CD4-positive, alpha-beta T cell treated with Interleukin-1 beta for 1 hour (primary cell): ENCODE measurements at regions not wholly inside any gene's neighbourhood (a gene's known extent, or its start where the extent isn't known, plus 50 kb on each side); places are given as distances from the start of the nearest gene placed in this dataset.
"Not testable (repeated sequence)": the region's sequence is repeated elsewhere in the genome, so short reads cannot be mapped to it uniquely, and the experiment has no call there.

Experiments
- DNase-seq, 2 donors: peaks; one replicate each; pipeline ENCODE4 v3.0.0-alpha.2; 2020 to 2022

DNA sequence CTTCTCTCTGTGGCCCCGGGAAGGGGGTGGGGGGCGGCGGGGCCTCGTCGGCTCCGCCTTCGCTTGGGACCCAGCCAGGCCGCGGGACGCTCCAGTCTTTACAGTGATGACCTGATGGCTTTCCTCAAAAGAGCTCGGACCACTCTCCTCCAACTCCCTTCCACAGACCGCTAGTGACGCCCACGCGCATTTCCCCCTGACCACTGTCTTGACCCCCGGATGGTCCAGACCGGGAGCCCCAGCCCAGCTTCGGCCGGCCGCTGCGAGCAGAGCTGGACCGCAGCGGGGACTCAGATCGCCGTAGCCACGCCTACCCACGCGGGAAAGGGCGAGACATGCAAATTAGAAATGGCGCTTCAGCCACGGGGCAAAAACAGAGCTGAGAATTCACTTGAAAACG, 81.6 kb upstream of the RNU2-1 start:
- DNase-seq, result no peak

DNA sequence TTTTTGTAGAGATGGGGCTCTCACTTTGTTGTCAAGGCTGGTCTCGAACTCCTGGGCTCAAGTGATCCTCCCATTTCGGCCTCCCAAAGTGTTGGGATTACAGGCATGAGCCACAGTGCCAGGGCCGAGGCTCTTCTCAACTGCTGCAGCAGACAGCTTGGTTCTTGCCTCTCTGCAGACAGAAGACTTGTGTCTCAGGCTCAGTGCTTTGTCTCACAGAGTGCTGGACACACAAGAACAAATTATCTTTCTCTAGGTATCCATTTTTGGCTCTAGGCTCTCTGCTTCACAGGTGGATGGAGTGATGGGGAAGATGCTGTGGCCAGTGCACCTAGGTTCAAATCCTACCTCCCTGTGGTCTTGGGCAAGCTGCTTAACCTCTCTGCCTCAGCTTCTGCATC, 80.8 kb upstream of the RNU2-1 start:
- DNase-seq, result no peak

DNA sequence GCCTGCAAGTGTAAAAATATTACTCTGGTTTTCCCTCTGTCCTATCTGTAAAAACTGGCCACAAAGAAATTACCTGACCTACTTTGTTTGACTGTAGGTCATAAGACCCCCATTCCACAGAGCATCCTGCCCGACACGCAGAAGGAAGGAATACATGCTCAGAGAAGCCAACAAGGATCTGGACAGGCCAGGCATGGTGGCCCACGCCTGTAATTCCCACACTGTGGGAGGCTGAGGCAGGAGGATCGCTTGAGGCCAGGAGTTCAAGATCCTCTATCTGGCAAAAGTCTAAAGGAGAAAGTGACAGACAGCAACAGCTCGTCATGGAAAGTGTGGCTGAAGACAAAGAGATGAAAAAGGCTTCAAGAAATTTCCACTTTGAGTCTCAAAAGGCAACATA, 78.2 kb upstream of the RNU2-1 start:
- DNase-seq, result no peak

DNA sequence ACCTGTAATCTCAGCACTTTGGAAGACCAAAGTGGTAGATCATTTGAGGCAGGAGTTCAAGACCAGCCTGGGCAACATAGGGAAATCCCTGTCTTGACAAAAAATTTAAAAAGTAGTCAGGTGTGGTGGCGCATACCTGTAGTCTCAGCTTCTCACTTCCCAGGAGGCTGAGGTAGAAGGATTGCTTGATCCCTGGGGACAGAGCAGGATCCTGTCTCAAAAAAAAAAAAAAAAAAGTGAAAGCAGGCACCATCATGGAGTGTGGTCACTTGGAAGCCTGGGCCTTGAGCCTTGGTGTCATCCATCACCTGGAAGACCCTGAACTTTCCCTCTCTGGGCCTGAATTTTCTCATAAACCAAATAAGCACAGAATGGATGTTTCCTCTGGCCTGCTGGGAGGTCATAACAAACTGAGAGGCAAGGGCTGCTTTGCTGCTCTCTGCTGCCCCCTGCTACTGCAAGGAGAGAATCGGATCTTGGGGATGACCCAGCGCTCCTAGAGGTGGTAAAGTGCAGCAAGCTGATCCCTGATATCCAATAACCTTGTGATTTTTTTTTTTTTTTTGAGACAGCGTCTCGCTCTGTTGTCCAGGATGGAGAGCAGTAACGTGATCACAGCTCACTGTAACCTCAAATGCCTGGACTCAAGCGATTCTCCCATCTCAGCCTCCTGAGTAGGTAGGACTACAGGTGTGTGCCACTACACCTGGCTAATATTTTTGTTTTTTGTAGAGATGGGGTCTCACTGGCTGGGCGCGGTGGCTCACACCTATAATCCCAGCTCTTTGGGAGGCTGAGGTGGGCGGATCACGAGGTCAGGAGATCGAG, 75.9 kb upstream of the RNU2-1 start:
- DNase-seq, result no peak

DNA sequence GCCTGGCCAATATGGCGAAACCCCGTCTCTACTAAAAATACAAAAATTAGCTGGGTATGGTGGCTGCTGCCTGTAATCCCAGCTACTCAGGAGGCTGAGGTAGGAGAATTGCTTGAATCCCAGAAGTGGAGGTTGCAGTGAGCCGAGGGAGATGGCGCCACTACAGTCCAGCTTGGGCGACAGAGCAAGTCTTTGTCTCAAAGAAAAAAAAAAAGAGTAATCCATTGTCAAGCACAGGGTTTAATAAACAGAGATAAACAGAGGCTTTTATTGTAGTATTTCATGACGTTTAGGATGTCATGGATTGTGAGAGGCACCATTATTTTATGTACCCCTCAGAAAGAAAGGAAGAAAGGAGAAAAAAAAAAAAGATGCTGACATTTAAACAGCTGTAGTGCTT, 75.2 kb upstream of the RNU2-1 start:
- no peak for DNase-seq

DNA sequence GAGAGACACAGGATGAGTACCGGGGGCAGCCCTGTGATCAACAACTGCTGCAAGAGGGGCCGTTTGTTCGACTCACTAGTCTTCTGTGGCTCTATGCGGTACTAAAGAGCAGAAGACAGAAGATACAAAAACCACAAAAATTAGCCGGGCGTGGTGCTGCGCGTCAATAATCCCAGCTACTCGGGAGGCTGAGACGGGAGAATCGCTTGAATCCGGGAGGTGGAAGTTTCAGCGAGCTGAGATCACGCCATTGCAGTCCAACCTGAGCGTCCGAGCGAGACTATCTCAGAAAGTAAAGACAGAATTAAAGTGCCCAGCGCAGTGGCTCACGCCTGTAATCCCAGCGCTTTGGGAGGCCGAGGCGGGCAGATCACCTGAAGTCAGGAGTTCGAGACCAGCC, 71.0 kb upstream of the RNU2-1 start:
- DNase-seq, result not testable (repeated sequence)

DNA sequence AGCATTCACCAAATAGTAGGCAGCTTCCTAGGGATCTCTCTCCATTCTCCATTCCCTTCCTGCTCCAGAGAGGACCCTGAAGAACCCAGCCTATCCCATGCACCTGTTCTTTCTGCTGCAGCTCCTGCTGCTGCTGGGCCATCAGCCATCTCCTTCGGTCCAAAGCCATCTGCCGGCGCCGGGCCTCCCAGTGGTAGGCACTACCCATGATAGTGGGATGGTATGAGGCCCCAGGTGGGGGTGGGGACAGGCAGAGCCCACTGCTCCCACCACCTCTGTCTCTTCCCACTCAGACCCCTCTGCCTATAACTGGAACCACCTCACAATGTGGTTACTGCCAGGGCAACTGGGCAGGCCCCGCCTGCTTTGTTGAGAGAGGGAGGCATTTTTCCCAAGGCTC, 69.3 kb upstream of the RNU2-1 start:
- not testable (repeated sequence) for DNase-seq

DNA sequence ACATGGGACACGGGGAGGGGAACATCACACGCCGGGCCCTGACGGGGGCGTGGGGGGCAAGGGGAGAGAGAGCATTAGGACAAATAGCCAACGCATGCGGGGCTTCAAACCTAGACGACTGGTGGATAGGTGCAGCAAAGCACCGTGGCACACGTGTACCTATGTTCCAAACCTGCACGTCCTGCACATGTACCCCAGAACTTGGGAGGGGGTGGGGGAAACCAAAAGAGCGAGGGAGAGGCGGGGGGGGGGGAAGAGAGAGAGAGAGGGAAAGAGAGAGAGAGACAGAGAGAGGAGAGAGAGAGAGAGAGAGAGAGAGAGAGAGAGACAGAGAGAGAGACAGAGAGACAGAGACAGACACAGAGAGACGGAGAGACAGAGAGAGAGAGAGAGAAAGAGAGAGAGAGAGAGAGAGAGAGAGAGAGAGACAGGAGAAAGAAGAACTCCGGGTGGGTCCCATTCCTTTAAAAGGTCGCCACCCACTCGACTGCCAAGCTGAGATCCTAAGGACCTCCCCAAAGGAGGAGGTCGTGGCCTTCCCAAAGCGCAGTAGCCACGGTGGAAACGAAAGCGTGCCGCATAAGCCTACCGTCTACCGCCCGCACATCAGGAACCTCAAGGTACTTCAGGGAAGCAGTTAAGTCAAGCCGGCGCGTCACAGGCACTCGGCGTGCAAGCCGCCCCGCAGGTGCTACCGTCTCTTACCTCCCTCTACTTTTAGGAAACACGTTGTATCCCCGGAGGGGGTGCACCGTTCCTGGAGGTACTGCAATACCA, 65.7 kb upstream of the RNU2-1 start:
- not testable (repeated sequence) for DNase-seq

DNA sequence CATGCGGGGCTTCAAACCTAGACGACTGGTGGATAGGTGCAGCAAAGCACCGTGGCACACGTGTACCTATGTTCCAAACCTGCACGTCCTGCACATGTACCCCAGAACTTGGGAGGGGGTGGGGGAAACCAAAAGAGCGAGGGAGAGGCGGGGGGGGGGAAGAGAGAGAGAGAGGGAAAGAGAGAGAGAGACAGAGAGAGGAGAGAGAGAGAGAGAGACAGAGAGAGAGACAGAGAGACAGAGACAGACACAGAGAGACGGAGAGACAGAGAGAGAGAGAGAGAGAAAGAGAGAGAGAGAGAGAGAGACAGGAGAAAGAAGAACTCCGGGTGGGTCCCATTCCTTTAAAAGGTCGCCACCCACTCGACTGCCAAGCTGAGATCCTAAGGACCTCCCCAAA, 55.9 kb upstream of the RNU2-1 start:
- DNase-seq, result not testable (repeated sequence)

DNA sequence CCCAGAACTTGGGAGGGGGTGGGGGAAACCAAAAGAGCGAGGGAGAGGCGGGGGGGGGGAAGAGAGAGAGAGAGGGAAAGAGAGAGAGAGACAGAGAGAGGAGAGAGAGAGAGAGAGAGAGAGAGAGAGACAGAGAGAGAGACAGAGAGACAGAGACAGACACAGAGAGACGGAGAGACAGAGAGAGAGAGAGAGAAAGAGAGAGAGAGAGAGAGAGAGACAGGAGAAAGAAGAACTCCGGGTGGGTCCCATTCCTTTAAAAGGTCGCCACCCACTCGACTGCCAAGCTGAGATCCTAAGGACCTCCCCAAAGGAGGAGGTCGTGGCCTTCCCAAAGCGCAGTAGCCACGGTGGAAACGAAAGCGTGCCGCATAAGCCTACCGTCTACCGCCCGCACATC, 49.8 kb upstream of the RNU2-1 start:
- DNase-seq, result peak in 1 of 2 donors; percentile 17
